ENCODE measurements at regions not wholly inside any gene's neighbourhood (a gene's known extent, or its start where the extent isn't known, plus 50 kb on each side); places are given as distances from the start of the nearest gene placed in this dataset.

- Mint-ChIP-seq H3K36me3 (ENCODE audit: insufficient read depth) (no peaks in the 10 kb centered on the region), H3K9me3 (ENCODE audit: low read depth) (no peaks in the 10 kb centered on the region), H3K4me1 (ENCODE audit: low read depth) (no peaks in the 10 kb centered on the region), H3K4me3 (ENCODE audit: low read depth) (no peak overlapping the region), H3K27ac (no peak overlapping the region), H3K27me3 (peaks cover 8% of the 10 kb centered on the region)
- TF ChIP-seq, protein P1, sequence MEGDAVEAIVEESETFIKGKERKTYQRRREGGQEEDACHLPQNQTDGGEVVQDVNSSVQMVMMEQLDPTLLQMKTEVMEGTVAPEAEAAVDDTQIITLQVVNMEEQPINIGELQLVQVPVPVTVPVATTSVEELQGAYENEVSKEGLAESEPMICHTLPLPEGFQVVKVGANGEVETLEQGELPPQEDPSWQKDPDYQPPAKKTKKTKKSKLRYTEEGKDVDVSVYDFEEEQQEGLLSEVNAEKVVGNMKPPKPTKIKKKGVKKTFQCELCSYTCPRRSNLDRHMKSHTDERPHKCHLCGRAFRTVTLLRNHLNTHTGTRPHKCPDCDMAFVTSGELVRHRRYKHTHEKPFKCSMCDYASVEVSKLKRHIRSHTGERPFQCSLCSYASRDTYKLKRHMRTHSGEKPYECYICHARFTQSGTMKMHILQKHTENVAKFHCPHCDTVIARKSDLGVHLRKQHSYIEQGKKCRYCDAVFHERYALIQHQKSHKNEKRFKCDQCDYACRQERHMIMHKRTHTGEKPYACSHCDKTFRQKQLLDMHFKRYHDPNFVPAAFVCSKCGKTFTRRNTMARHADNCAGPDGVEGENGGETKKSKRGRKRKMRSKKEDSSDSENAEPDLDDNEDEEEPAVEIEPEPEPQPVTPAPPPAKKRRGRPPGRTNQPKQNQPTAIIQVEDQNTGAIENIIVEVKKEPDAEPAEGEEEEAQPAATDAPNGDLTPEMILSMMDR (IDR thresholded peaks at IDR 0.05; ENCODE audit: unreplicated experiment), result no peak
- no peak for DNase-seq (ENCODE audit: low spot score, unreplicated experiment)
Measured at GRCh38 chr10:8894148-8894547, 839.7 kb downstream of the GATA3 start.

DNA sequence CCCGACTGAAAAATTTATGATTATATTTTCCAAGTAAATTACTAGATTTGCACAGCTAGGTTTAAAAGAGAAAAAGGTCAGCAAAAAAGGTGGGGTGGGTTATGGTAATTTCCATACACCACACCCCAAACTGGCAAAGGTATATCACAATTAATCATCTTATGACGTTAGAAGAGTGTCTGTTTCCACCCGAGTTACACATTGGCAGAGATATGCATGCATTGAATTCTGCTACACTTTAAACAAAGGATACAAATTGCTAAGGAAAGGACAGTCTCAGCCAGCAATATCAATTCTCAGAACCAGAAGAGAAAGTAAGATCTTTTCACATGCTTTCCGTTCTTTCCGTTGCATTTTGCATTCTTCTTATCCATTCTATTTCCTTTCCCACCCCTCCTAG, 843.3 kb downstream of the GATA3 start:
- no peak overlapping the region for H3K27ac Mint-ChIP-seq
- TF ChIP-seq, protein P1 (IDR thresholded peaks at IDR 0.05; ENCODE audit: unreplicated experiment), result no peak
- no peaks in the 10 kb centered on the region for H3K4me1 Mint-ChIP-seq (ENCODE audit: low read depth)
- no peaks in the 10 kb centered on the region for H3K9me3 Mint-ChIP-seq (ENCODE audit: low read depth)
- H3K27me3 Mint-ChIP-seq, result peaks cover 10% of the 10 kb centered on the region
- no peak overlapping the region for H3K4me3 Mint-ChIP-seq (ENCODE audit: low read depth)
- DNase-seq (ENCODE audit: low spot score, unreplicated experiment), result no peak
- no peaks in the 10 kb centered on the region for H3K36me3 Mint-ChIP-seq (ENCODE audit: insufficient read depth)

GRCh38 chr10:8898745-8899330, 844.4 kb downstream of the GATA3 start:
- TF ChIP-seq, protein P1 (IDR thresholded peaks at IDR 0.05; ENCODE audit: unreplicated experiment), result no peak
- Mint-ChIP-seq H3K4me1 (ENCODE audit: low read depth) (no peaks in the 10 kb centered on the region), H3K4me3 (ENCODE audit: low read depth) (no peak overlapping the region), H3K27ac (no peak overlapping the region), H3K36me3 (ENCODE audit: insufficient read depth) (no peaks in the 10 kb centered on the region), H3K9me3 (ENCODE audit: low read depth) (no peaks in the 10 kb centered on the region), H3K27me3 (peaks cover 3% of the 10 kb centered on the region)
- DNase-seq (ENCODE audit: low spot score, unreplicated experiment), result no peak

- Mint-ChIP-seq H3K36me3 (ENCODE audit: insufficient read depth) (no peaks in the 10 kb centered on the region), H3K4me1 (ENCODE audit: low read depth) (no peaks in the 10 kb centered on the region), H3K27me3 (peaks cover 3% of the 10 kb centered on the region), H3K9me3 (ENCODE audit: low read depth) (no peaks in the 10 kb centered on the region), H3K4me3 (ENCODE audit: low read depth) (no peak overlapping the region), H3K27ac (no peak overlapping the region)
- no peak for DNase-seq (ENCODE audit: low spot score, unreplicated experiment)
- TF ChIP-seq, protein P1 (IDR thresholded peaks at IDR 0.05; ENCODE audit: unreplicated experiment), result no peak
Measured at GRCh38 chr10:8902926-8903325, 848.4 kb downstream of the GATA3 start.

DNA sequence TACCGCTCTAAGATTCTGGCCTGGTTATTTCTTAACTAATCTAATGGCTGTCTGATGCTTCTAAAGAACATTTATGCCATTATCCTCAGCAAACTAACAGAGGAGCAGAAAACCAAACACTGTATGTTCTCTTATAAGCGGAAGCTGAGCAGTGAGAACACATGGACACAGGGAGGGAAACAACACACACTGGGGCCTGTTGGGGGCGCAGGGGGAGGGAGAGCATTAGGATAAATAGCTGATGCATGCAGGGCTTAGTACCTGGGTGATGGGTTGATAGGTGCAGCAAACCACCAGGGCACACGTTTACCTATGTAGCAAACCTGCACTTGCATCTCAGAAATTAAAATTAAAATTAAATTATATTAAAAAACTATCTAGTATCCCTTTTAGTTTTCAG, 853.5 kb downstream of the GATA3 start:
- H3K27me3 Mint-ChIP-seq, result no peaks in the 10 kb centered on the region
- no peaks in the 10 kb centered on the region for H3K36me3 Mint-ChIP-seq (ENCODE audit: insufficient read depth)
- no peak overlapping the region for H3K4me3 Mint-ChIP-seq (ENCODE audit: low read depth)
- TF ChIP-seq, protein P1 (IDR thresholded peaks at IDR 0.05; ENCODE audit: unreplicated experiment), result no peak
- no peaks in the 10 kb centered on the region for H3K9me3 Mint-ChIP-seq (ENCODE audit: low read depth)
- DNase-seq (ENCODE audit: low spot score, unreplicated experiment), result no peak
- H3K4me1 Mint-ChIP-seq (ENCODE audit: low read depth), result peaks cover 2% of the 10 kb centered on the region
- H3K27ac Mint-ChIP-seq, result no peak overlapping the region

Measured in progenitor cell of endocrine pancreas (in vitro differentiated cells).